ENCODE measurements at regions not wholly inside any gene's neighbourhood (a gene's known extent, or its start where the extent isn't known, plus 50 kb on each side); places are given as distances from the start of the nearest gene placed in this dataset.

DNA sequence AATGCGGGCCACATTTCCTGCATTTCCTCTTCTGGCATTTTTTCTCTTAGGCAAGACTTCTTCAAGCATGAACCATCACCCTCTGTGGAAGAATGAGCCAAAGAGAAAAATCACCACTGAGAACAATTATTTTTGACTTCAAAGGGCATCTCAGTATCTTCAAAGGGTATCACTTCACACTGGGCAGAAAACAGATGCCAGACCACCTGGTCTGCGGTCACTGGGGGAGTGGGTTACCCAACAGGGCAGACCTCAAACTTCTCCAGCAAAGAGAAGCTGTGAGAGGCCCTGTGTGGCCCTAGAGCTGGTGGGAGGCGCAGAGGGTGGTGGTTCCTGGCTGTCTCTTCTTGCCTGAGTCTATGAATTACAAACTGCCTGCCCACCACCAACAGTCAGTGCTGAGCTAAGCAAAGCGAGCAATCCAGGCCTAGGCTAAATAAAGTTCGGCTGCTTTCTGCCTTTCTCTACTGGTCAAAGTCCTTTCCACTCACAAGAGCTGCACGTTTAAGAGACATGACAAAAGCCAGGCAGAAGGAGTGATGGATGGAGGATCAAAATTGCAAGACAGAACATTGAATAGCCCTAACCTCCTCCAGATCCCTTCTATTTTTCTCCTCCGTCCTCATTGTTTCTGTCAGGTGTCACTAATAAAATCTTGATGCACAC lies 602.7 kb upstream of the CDH5 start:
- TF ChIP-seq GATA2 (IDR thresholded peaks at IDR 0.05; ENCODE audit: low read depth, low read length) = no peak
- TF ChIP-seq GATA3 (IDR thresholded peaks at IDR 0.05; ENCODE audit: low read depth, low read length) = no peak

DNA sequence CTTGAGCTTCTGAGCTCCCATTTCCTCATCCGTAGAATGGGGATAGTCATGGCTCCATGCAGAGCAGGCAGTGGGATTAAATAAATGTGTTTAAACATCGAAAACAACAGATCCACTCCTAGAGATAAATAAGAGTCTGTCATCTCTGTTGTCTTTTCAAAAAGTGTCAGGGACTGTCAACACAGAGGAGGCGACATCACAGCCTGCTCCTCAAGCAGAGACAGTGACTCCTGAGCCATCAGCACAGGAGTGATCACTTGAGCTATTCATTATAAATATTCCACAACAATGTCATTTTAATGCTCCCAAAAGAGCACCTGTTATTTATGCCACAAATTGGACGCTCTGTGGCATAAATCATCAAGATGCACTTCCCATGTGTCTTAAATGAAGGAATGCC lies 605.6 kb upstream of the CDH5 start:
- no peak for TF ChIP-seq GATA2 (IDR thresholded peaks at IDR 0.05; ENCODE audit: low read depth, low read length)
- no peak for TF ChIP-seq GATA3 (IDR thresholded peaks at IDR 0.05; ENCODE audit: low read depth, low read length)

DNA sequence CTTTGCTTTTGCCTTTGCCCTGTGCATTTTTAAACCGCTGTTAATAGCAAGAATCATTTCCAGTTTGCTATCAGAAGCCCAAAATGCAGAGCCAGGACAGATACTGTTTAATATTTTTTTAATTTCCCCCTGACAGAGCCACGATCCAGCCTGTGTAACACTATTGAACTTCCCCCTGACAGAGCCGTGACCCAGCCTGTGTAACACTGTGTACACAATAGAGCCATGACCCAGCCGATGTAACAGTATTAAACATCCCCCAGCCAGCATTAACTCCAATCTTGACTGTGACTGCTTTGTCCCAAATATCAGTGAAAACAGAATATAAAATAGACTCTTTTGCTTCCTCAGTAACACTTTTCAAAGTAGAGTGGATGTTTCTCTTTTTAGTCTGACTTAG lies 607.9 kb upstream of the CDH5 start:
- TF ChIP-seq GATA3 (IDR thresholded peaks at IDR 0.05; ENCODE audit: low read depth, low read length) (no peak), GATA2 (IDR thresholded peaks at IDR 0.05; ENCODE audit: low read depth, low read length) (no peak)

- no peak for TF ChIP-seq GATA2 (IDR thresholded peaks at IDR 0.05; ENCODE audit: low read depth, low read length)
- no peak for TF ChIP-seq GATA3 (IDR thresholded peaks at IDR 0.05; ENCODE audit: low read depth, low read length)
Observed at GRCh38 chr16:65757064-65757463, 609.4 kb upstream of the CDH5 start.

GRCh38 chr16:65756163-65756562 lies 610.3 kb upstream of the CDH5 start:
- TF ChIP-seq GATA3 (IDR thresholded peaks at IDR 0.05; ENCODE audit: low read depth, low read length) (0 out of 2 replicates have a peak, but pooled peaks have one; percentile 40), GATA2 (IDR thresholded peaks at IDR 0.05; ENCODE audit: low read depth, low read length) (peak; percentile 69; the same call in 1 of the 2 replicates)

DNA sequence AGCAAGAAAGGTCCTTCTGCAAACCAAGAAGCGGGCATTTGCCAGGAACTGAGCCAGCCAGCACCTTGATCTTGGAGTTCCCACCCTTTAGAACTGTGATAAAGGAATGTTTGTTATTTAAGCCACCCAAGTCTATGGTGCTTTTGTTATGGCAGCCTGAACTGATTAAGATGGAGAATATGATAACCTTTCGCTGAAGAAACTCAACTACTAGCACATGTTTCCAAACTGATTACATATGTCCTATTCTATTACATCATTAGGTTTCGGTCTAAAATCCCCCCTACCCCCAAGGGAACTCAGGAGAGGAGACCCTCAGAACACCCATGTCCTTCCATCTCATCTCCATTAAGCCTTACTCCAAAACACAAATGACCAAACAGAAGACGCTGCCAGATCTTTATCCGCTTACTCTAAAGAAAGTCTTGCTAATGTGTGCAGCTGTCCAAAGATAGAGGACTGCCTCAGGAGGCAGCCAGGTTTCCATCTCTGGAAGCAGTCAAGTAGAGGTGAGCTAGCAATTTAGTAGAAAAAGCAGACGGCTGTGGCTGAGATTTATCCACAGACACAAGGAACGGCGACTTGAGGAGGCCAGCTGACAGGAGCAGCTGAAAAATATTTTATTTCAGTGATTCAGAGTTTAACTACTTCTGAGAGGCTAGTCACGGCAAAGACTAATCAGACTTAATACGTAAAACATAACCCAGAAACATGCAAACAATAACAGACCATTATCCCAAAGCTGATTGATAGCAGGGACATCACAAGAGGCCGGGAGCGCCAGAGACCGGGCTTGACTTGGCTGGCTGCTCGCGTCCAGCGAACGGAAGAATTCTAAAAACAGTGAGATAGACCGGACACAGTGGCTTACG lies 611.4 kb upstream of the CDH5 start:
- TF ChIP-seq GATA3 (IDR thresholded peaks at IDR 0.05; ENCODE audit: low read depth, low read length) (peak; percentile 96), GATA2 (IDR thresholded peaks at IDR 0.05; ENCODE audit: low read depth, low read length) (peak; percentile 88)

DNA sequence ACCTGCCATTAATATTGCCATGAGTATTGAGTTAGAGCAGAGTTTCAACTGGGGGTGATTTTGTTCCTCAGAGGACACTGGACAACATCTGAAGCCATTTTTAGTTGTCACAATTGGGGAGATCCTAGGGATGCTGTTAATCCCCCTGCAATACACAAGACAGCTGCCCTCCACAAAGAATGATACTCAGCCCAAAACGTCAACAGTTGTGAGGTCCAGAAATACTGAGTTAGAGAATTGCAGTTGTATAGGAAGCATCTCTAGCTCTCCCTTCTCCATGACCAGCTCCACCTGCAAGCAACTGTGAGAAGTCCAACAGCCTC lies 614.0 kb upstream of the CDH5 start:
- TF ChIP-seq GATA2 (IDR thresholded peaks at IDR 0.05; ENCODE audit: low read depth, low read length) = no peak
- no peak for TF ChIP-seq GATA3 (IDR thresholded peaks at IDR 0.05; ENCODE audit: low read depth, low read length)

DNA sequence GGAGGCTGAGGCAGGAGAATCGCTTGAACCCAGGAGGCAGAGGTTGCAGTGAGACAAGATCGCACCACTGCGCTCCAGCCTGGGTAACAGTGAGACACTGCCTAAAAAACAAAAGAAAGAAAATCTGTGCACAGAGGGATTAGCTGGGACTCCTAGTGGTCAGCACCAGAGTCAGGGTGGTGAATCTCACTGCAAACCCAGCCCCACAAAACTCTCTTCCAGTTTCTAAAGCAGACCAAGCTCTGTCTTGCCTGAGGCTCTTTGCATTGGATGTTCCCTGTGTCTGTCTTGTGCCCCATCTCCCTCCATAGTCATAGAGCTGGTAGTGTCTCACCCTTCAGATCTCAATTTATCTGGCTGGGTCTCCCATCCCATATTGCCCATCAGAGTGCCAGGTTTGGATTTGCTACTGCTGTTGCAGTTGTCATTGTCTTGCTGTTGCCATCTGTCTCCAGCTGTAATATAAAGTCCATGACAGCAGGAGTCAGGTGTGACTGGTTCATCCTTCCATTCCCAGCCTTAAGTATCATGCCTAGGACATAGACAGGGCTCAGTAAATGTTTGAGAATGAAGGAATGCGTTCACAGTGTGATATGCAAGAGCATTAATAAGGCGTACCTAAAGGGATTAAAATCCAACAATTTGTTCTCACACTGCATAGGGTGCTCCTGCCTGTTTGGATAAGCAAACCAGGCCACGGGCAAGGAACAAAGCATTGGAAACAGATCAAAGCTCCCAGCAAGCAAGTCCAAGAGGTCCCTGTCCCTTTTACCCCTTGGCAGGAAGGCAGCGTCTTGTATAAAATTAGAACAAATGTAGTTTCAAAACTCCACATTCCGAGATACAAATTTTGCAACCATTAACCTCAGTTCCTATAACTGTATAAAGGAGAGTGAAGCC lies 614.6 kb upstream of the CDH5 start:
- TF ChIP-seq GATA3 (IDR thresholded peaks at IDR 0.05; ENCODE audit: low read depth, low read length) = no peak
- no peak for TF ChIP-seq GATA2 (IDR thresholded peaks at IDR 0.05; ENCODE audit: low read depth, low read length)

DNA sequence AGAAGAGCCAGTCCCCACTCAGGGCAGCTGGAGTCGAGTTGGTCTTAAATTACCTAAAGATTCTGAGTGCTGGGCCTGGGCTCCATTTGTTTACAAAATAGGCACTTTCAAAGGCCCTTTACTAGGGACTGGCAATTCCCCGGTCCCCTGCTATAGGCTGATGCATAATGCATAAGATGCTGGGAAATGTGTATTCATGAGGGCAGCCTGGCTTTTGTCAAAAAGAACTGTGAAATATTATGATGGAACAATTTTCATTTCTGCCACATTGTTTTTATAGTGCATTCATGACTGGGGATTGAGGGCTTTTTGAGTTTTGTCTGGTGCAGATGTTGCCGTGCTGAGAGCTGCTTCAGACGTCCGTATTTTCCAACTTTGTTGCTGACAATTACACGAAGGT lies 617.0 kb upstream of the CDH5 start:
- TF ChIP-seq GATA2 (IDR thresholded peaks at IDR 0.05; ENCODE audit: low read depth, low read length) = no peak
- no peak for TF ChIP-seq GATA3 (IDR thresholded peaks at IDR 0.05; ENCODE audit: low read depth, low read length)

GRCh38 chr16:65746941-65747340 lies 619.5 kb upstream of the CDH5 start:
- TF ChIP-seq GATA2 (IDR thresholded peaks at IDR 0.05; ENCODE audit: low read depth, low read length) = no peak
- TF ChIP-seq GATA3 (IDR thresholded peaks at IDR 0.05; ENCODE audit: low read depth, low read length) = no peak

- no peak for TF ChIP-seq GATA3 (IDR thresholded peaks at IDR 0.05; ENCODE audit: low read depth, low read length)
- TF ChIP-seq GATA2 (IDR thresholded peaks at IDR 0.05; ENCODE audit: low read depth, low read length) = no peak
Observed at GRCh38 chr16:65745201-65745708, 621.2 kb upstream of the CDH5 start.

GRCh38 chr16:65744401-65744800 lies 622.1 kb upstream of the CDH5 start:
- TF ChIP-seq GATA2 (IDR thresholded peaks at IDR 0.05; ENCODE audit: low read depth, low read length) = no peak
- TF ChIP-seq GATA3 (IDR thresholded peaks at IDR 0.05; ENCODE audit: low read depth, low read length) = no peak

DNA sequence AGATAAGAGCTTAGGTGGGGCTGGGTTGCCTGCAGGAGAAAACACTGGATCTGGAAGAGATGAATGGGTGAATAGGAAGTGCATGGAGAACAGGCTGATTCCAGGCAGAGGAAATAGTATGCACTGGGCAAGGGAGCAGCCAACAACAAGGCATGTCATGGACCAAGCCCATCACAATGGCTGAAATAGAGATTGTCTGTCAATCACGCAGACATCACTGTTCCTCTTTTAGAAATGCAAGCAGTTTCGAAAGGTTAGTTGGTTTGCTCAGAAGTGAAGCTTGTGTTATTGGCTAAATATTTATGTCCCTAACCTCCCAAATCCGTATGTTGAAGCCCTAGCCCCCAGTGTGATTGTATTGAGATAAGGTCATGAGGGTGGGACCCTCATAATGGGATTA lies 621.7 kb upstream of the CDH11 start:
- TF ChIP-seq GATA3 (IDR thresholded peaks at IDR 0.05; ENCODE audit: low read depth, low read length) = no peak
- no peak for TF ChIP-seq GATA2 (IDR thresholded peaks at IDR 0.05; ENCODE audit: low read depth, low read length)

- TF ChIP-seq GATA2 (IDR thresholded peaks at IDR 0.05; ENCODE audit: low read depth, low read length) = no peak
- TF ChIP-seq GATA3 (IDR thresholded peaks at IDR 0.05; ENCODE audit: low read depth, low read length) = no peak
Observed at GRCh38 chr16:65740711-65741110, 618.8 kb upstream of the CDH11 start.
